Erythroblast (primary cell): ENCODE measurements at regions not wholly inside any gene's neighbourhood (a gene's known extent, or its start where the extent isn't known, plus 50 kb on each side); places are given as distances from the start of the nearest gene placed in this dataset.
A peak's percentile ranks its signal among the peaks of the same experiment; 100 is the strongest.

ENCODE experiments used
- DNase-seq, 2 experiments: peaks; one replicate each; lab custom pipeline; 2025; lab: John Stamatoyannopoulos, UW
- GATA1 ChIP-seq: IDR thresholded peaks from 2 replicates; pipeline ENCODE4 v1.6.1; 2011; ENCODE audit warnings: low read depth, mild to moderate bottlenecking, control low read depth, low read length, moderate library complexity
- POLR2A ChIP-seq: IDR thresholded peaks from 2 replicates; pipeline ENCODE4 v1.6.1; 2011; ENCODE audit warnings: mild to moderate bottlenecking, low read length

DNA sequence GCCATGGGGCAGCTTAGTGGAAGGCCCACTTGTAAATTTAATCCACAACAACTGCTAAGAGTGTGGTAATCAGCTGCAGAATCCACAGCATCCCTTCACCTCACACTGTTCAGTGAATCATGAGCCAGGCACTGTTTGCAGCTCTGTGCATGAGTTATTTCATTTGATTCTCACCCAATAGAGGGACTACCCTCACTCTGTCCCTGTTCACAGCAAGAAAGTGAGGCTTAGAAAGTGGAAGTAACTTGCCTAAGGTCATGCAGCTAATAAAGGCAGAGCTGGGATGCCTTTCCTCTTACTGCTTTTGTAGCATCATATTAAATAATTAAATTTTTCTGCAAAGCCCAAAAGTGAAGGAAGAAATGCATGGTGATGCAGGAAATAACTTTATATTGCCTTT, 346.5 kb upstream of the PLD5 start:
- DNase-seq = no peak
- TF ChIP-seq POLR2A (no peak), GATA1 (no peak)

GRCh38 chr1:242856289-242856688, 331.8 kb upstream of the PLD5 start:
- no peak for DNase-seq
- no peak for TF ChIP-seq POLR2A
- TF ChIP-seq GATA1 = no peak

DNA sequence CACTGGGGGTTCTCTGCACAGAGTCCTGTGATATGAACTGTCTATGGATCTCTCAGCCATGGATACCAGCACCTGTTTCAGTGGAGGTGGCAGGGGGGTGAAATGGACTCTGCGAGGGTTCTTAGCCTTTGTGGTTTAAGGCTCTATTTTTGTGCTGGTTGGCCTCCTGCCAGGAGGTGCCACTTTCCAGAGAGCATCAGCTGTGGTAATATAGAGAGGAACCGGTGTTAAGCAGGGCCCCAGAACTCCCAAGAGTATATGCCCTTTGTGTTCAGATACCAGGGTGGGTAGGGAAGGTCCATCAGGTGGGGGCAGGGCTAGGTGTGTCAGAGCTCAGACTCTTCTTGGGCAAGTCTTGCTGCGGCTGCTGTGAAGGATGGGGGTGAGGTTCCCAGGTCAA, 330.0 kb upstream of the PLD5 start:
- TF ChIP-seq GATA1 (no peak), POLR2A (no peak)
- DNase-seq = no peak

GRCh38 chr1:242847390-242847993, 323.0 kb upstream of the PLD5 start:
- TF ChIP-seq GATA1 (no peak), POLR2A (no peak)

DNA sequence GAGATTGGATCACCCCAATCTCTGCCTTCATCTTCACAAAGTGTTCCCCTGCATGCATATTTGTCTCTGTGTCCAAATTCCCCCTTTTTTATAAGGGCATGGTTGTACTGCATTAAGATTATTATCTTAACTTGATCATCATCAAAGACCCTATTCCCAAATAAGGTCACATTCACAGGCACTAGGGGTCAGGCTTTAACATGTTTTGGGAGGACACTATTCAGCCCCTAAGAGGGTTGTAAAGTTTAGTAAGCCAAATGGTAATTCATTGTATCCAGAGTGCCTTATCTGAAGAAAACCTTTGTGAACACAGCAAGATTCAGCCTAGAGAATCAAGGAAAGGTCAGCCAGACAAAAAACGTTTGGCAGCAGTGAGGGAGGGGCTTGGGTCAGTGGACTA, 317.6 kb upstream of the PLD5 start:
- TF ChIP-seq GATA1 (no peak), POLR2A (no peak)
- no peak for DNase-seq

More at GRCh38 chr1:242847390-242847993, 323.0 kb upstream of the PLD5 start:
- DNase-seq = peak in 1 of 2 experiments; percentile 13

- DNase-seq = no peak
- TF ChIP-seq POLR2A = no peak
- no peak for TF ChIP-seq GATA1
Observed at GRCh38 chr1:242839101-242839500, 314.6 kb upstream of the PLD5 start.

- TF ChIP-seq POLR2A (no peak), GATA1 (no peak)
- DNase-seq = no peak
Observed at GRCh38 chr1:242836423-242836822, 311.9 kb upstream of the PLD5 start.

GRCh38 chr1:242828828-242829227, 304.3 kb upstream of the PLD5 start:
- DNase-seq = no peak
- TF ChIP-seq POLR2A = no peak
- no peak for TF ChIP-seq GATA1

DNA sequence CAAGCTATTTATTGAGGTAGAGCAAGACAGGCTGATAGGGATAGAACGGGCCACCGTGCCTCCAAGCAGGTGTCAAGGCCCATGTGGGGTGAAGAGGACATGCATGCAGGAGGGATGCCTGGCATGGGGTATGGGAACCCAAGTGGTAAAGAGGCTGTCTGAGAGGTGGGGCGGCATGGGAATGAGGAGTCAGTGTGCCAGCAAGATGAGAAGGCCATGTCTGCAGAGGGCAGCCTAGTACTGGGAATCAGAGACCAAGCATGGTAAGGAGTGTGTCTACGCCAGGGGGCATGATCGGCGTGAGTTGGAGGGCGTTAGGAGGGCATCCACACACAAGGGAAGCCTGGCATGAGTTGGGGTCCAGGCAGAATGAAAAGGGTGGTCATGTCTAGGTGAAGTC, 303.7 kb upstream of the PLD5 start:
- peak in 1 of 2 experiments; percentile 4 for DNase-seq
- TF ChIP-seq GATA1 = no peak
- no peak for TF ChIP-seq POLR2A

- DNase-seq = peak; percentile 30 to 47
Observed at GRCh38 chr1:242827538-242827937, 303.0 kb upstream of the PLD5 start.

DNA sequence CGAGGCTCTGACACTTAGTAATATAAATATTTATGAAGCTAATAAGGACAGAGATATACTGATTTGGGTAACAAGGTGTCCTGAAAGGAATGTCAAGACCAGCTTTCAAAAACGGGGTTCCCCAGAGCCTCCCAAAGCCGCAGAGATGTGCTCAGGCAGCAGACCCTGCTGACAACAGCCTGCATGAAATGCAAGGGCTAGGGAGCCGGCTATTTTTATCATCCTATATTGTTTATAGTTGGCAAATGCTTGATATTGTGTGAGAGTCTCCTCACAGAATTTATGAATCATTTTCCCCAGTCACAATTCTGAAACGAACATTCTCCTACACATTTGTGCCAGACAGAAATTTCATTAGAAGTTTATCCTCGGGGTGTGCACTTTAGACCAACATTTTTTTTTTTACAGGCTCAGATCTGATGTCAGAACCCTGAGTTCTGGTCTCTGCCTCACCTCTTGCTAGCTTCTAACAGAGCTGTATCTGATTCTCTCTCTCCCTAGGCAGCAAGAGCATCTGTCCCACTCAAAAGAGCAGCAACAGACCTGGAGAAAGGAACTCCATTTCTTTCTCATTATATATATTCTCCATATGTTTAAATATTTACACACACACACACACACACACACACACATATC, 302.3 kb upstream of the PLD5 start:
- peak in 1 of 2 experiments; percentile 19 for DNase-seq
- no peak for TF ChIP-seq POLR2A
- TF ChIP-seq GATA1 = no peak

More at GRCh38 chr1:242827538-242827937, 303.0 kb upstream of the PLD5 start:
- no peak for TF ChIP-seq POLR2A
- TF ChIP-seq GATA1 = no peak

GRCh38 chr1:242824435-242824834, 299.9 kb upstream of the PLD5 start:
- no peak for TF ChIP-seq GATA1
- TF ChIP-seq POLR2A = no peak
- no peak for DNase-seq

DNA sequence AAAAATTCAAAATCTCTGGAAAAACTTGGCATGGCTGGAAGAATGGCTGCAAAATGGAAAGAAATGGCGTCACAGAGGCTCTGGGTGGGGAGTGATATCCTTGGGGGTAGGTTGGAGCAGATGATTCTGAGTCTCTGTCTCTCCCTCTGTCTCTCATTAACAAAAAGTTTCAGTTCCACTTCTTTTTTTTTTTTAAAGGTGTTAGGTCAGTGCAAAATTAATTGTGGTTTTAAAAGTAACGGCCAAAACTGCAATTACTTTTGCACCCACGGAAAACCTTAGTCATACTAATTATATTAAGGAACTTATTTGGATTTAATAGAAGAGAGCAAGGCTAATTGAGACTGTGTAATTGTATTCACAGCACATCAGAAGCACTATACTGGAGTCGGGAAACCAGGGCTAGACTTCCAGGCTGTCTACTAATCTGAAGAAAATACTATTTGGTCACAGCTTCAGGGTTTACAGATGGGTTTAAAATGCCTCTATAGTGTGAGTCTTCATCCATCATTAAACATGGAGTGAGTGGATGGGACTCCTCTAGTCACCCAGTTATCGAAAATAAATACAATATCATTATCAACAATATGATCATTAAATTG, 289.1 kb upstream of the PLD5 start:
- DNase-seq = no peak
- TF ChIP-seq GATA1 = no peak
- TF ChIP-seq POLR2A = no peak

- TF ChIP-seq GATA1 = no peak
- no peak for TF ChIP-seq POLR2A
- DNase-seq = no peak
Observed at GRCh38 chr1:242811092-242811840, 286.8 kb upstream of the PLD5 start.
